ENCODE measurements at regions not wholly inside any gene's neighbourhood (a gene's known extent, or its start where the extent isn't known, plus 50 kb on each side); places are given as distances from the start of the nearest gene placed in this dataset.

- no peak for DNase-seq (ENCODE audit: low spot score)
- no peak for TF ChIP-seq CTCF (IDR thresholded peaks at IDR 0.05; ENCODE audit: extremely low read depth, insufficient read depth, missing control alignments)
- in situ Hi-C loops (cut with MboI; ENCODE audit: low pct_unique_long_range_greater_than_20kb, low sequenced_read_pairs, unreplicated experiment): no loop called here
These were observed 140.7 kb upstream of the AJAP1 start for GRCh38 chr1:4513685-4514084.

GRCh38 chr1:4515727-4516289, 138.6 kb upstream of the AJAP1 start:
- DNase-seq (ENCODE audit: low spot score): no peak
- in situ Hi-C loops (cut with MboI; ENCODE audit: low pct_unique_long_range_greater_than_20kb, low sequenced_read_pairs, unreplicated experiment): no loop called here
- no peak for TF ChIP-seq CTCF (IDR thresholded peaks at IDR 0.05; ENCODE audit: extremely low read depth, insufficient read depth, missing control alignments)

- in situ Hi-C loops (cut with MboI; ENCODE audit: low pct_unique_long_range_greater_than_20kb, low sequenced_read_pairs, unreplicated experiment): no loop called here
- TF ChIP-seq CTCF (IDR thresholded peaks at IDR 0.05; ENCODE audit: extremely low read depth, insufficient read depth, missing control alignments): no peak
- DNase-seq (ENCODE audit: low spot score): no peak
These were observed 137.8 kb upstream of the AJAP1 start for GRCh38 chr1:4516596-4516995.

GRCh38 chr1:4517186-4517954, 137.0 kb upstream of the AJAP1 start:
- no peak for DNase-seq (ENCODE audit: low spot score)
- in situ Hi-C loops (cut with MboI; ENCODE audit: low pct_unique_long_range_greater_than_20kb, low sequenced_read_pairs, unreplicated experiment): no loop called here
- no peak for TF ChIP-seq CTCF (IDR thresholded peaks at IDR 0.05; ENCODE audit: extremely low read depth, insufficient read depth, missing control alignments)

GRCh38 chr1:4518621-4519020, 135.8 kb upstream of the AJAP1 start:
- TF ChIP-seq CTCF (IDR thresholded peaks at IDR 0.05; ENCODE audit: extremely low read depth, insufficient read depth, missing control alignments): no peak
- in situ Hi-C loops (cut with MboI; ENCODE audit: low pct_unique_long_range_greater_than_20kb, low sequenced_read_pairs, unreplicated experiment): no loop called here
- DNase-seq (ENCODE audit: low spot score): no peak

- in situ Hi-C loops (cut with MboI; ENCODE audit: low pct_unique_long_range_greater_than_20kb, low sequenced_read_pairs, unreplicated experiment): no loop called here
- DNase-seq (ENCODE audit: low spot score): no peak
- no peak for TF ChIP-seq CTCF (IDR thresholded peaks at IDR 0.05; ENCODE audit: extremely low read depth, insufficient read depth, missing control alignments)
These were observed 134.5 kb upstream of the AJAP1 start for GRCh38 chr1:4519954-4520353.
